Ectodermal cell (in vitro differentiated cells): ENCODE measurements at regions not wholly inside any gene's neighbourhood (a gene's known extent, or its start where the extent isn't known, plus 50 kb on each side); places are given as distances from the start of the nearest gene placed in this dataset.

ENCODE experiments used
- H3K27ac ChIP-seq: 2 replicates; pipeline ENCODE4 v1.7.0; 2013; ENCODE audit warnings: mild to moderate bottlenecking, low read depth, low read length; ENCODE audit not compliant: insufficient read depth, poor library complexity, severe bottlenecking
- H3K27me3 ChIP-seq: 2 replicates; pipeline ENCODE4 v1.7.0; 2013; ENCODE audit warnings: mild to moderate bottlenecking, low read length; ENCODE audit not compliant: insufficient read depth, control insufficient read depth, poor library complexity, severe bottlenecking
- H3K36me3 ChIP-seq: one replicate; pipeline ENCODE4 v1.7.0; 2013; ENCODE audit warnings: low read length; ENCODE audit not compliant: control insufficient read depth, insufficient read depth
- H3K4me1 ChIP-seq: one replicate; pipeline ENCODE4 v1.7.0; 2013; ENCODE audit warnings: low read length; ENCODE audit not compliant: control insufficient read depth, insufficient read depth
- H3K4me3 ChIP-seq: 2 replicates; pipeline ENCODE4 v1.7.0; 2013; ENCODE audit warnings: low read depth, low read length, control low read depth; ENCODE audit not compliant: insufficient read depth
- H3K9me3 ChIP-seq: 2 replicates; pipeline ENCODE4 v1.7.0; 2013; ENCODE audit warnings: mild to moderate bottlenecking, low read length, moderate library complexity; ENCODE audit not compliant: control insufficient read depth
- WGBS, 2 experiments: methylation state at CpG; one replicate each; pipeline ENCODE4 v1.1.7; 2013; ENCODE audit warnings: missing lambda C conversion rate in 2 of 2; 5-methylcytosine and 5-hydroxymethylcytosine counted together

GRCh38 chr5:1708592-1709141 lies 91.0 kb downstream of the MRPL36 start:
- Histone ChIP-seq H3K4me1 (peaks cover 10% of the 10 kb centered on the region), H3K27ac (no peak overlapping the region), H3K9me3 (no peaks in the 10 kb centered on the region), H3K36me3 (no peaks in the 10 kb centered on the region), H3K4me3 (no peak overlapping the region), H3K27me3 (no peaks in the 10 kb centered on the region)
- WGBS, 2 experiments: 69 to 72% methylated on average over 7 of the region's 7 CpGs

- Histone ChIP-seq H3K27ac (no peak overlapping the region), H3K4me3 (no peak overlapping the region), H3K27me3 (no peaks in the 10 kb centered on the region), H3K4me1 (peaks cover 10% of the 10 kb centered on the region), H3K9me3 (no peaks in the 10 kb centered on the region), H3K36me3 (no peaks in the 10 kb centered on the region)
- 89 to 94% methylated on average over 10 of the region's 10 CpGs for whole genome bisulfite sequencing, 2 experiments
Observed at GRCh38 chr5:1707467-1707866, 92.2 kb downstream of the MRPL36 start.

GRCh38 chr5:1706428-1706827 lies 93.2 kb downstream of the MRPL36 start:
- Histone ChIP-seq H3K4me1 (peaks cover 10% of the 10 kb centered on the region), H3K27ac (no peak overlapping the region), H3K36me3 (no peaks in the 10 kb centered on the region), H3K9me3 (no peaks in the 10 kb centered on the region), H3K4me3 (no peak overlapping the region), H3K27me3 (no peaks in the 10 kb centered on the region)
- WGBS, 2 experiments: 96 to 97% methylated on average over 11 of the region's 11 CpGs

DNA sequence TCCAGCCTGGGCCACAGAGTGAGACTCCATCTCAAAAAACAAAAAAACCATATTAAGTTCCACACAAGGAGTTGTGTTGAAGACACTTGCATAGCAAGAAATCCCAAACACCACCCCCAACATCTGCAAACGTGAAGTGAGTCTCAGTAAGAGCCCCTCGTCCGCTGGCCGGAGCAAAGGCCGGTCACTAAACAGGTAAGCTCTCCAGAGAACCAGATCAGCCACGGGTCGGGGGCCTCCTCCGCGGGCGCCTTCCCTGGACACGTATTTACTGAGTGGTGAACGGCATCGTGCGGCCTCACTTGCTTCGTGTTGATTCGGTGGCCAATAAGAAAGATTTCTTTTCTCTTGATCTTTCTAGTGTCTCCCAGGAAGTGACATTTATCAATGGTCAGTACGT lies 93.6 kb downstream of the MRPL36 start:
- 93 to 96% methylated on average over 16 of the region's 17 CpGs for WGBS, 2 experiments
- no peaks in the 10 kb centered on the region for H3K9me3 ChIP-seq
- no peaks in the 10 kb centered on the region for H3K27me3 ChIP-seq
- H3K4me3 ChIP-seq: no peak overlapping the region
- H3K36me3 ChIP-seq: no peaks in the 10 kb centered on the region
- peaks cover 10% of the 10 kb centered on the region for H3K4me1 ChIP-seq
- no peak overlapping the region for H3K27ac ChIP-seq

DNA sequence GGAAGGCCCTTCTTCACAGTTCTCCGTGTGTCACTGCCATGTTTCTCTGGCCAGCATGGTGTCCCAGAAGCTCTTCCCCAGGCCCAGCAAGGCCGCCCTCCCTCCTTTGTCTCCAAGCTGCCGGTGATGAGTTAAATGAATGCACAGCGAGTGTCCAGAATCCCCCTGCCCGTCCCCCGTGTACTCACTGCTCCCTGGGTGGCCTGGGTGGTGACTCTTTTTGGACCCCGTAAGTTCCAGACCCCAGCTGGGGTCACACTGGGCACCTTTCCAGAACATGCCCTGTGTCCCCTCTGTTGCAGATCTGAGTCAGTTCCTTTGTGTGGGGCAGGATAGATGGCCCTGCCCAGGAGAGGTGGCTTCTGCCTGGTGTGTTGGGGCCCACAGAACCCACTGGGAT lies 95.0 kb downstream of the MRPL36 start:
- Histone ChIP-seq H3K9me3 (no peaks in the 10 kb centered on the region), H3K4me3 (no peak overlapping the region), H3K4me1 (peaks cover 10% of the 10 kb centered on the region), H3K27me3 (no peaks in the 10 kb centered on the region), H3K36me3 (no peaks in the 10 kb centered on the region), H3K27ac (no peak overlapping the region)
- WGBS, 2 experiments: 85 to 91% methylated on average over 7 of the region's 7 CpGs

DNA sequence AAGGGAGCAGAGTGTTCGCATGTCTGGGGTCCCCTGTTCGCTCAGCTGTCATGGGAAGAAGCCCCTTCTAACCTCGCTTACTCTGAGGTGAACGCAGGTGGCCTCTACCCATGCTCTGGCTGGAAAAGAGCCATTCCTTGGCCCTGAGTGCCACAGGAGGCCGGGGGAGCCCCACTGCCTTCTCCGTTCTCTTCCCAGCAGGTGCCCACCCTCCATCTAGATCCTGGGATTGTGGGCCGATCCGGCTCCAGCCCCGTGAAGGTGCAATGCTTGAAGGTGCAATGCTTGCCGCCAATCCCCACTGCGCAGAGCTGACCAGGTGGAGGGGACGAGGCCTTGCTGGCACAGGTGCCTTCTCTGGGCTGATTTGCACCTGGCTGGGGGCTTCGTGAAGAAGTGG lies 95.4 kb downstream of the MRPL36 start:
- peaks cover 10% of the 10 kb centered on the region for H3K4me1 ChIP-seq
- H3K4me3 ChIP-seq: no peak overlapping the region
- H3K27ac ChIP-seq: no peak overlapping the region
- H3K36me3 ChIP-seq: no peaks in the 10 kb centered on the region
- no peaks in the 10 kb centered on the region for H3K9me3 ChIP-seq
- WGBS, 2 experiments: 95 to 96% methylated on average over 13 of the region's 13 CpGs
- H3K27me3 ChIP-seq: no peaks in the 10 kb centered on the region

DNA sequence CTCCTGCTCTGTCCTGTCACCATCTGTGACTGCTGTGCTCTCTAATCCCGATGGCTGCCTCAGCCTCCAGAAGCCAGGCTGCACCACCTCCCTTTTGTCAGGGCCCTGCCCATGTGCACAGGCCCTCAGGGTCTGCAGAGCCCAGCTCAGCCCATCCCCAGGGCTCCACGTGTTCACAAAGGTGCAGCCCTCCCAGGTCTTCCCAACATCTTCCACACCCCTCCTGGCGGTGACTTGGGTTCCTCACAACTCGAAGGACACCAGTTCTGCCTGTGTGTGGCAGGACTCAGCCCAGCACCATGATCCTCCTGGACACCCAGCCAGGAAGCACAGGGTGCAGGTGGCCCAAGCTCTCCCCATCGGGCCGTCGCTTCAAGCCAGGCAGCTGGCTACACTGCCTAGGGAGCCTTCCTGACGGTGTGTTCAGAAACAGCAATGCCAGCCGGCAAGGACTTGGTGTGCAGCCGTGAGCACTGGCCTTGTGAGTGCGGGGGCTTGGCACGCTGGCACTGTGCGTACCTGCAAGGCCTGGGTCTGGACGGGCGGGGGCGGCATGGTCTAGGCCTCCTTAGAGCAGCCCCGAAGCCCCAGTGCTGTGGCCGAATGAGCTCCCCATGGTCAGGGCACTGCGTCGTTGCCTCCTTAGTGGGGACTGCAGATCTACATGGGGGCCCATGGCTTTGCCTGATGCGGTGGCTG lies 96.1 kb downstream of the MRPL36 start:
- no peaks in the 10 kb centered on the region for H3K36me3 ChIP-seq
- H3K27me3 ChIP-seq: no peaks in the 10 kb centered on the region
- no peak overlapping the region for H3K4me3 ChIP-seq
- H3K9me3 ChIP-seq: no peaks in the 10 kb centered on the region
- H3K27ac ChIP-seq: no peak overlapping the region
- WGBS, 2 experiments: 92 to 94% methylated on average over 21 of the region's 21 CpGs
- H3K4me1 ChIP-seq: peaks cover 2% of the 10 kb centered on the region

DNA sequence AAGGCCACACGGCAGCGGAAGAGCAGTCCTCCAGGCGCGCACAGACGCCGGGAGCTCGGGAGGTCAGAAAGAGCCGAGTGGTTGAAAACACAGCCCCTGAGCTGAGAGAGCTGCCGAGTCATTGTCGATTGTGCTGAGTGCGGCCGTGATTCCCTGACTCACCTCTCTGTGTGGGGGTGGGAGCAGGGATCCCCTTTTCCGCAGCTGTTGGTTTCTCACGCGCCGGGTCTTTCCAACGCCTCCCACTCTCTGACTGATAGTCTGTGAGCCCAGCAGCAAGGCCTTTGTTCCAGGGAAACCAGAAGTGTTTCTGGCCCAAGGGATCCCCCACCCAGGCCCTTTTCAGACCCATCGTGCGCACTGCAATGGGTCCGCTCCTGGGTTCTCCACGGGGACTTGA lies 97.3 kb downstream of the MRPL36 start:
- Histone ChIP-seq H3K27me3 (no peaks in the 10 kb centered on the region), H3K4me1 (no peaks in the 10 kb centered on the region), H3K36me3 (no peaks in the 10 kb centered on the region), H3K9me3 (no peaks in the 10 kb centered on the region), H3K27ac (no peak overlapping the region), H3K4me3 (no peak overlapping the region)
- 86 to 87% methylated on average over 21 of the region's 21 CpGs for WGBS, 2 experiments

GRCh38 chr5:1701884-1702283 lies 97.8 kb downstream of the MRPL36 start:
- H3K27me3 ChIP-seq: no peaks in the 10 kb centered on the region
- 95% methylated on average over 22 of the region's 22 CpGs for WGBS, 2 experiments

DNA sequence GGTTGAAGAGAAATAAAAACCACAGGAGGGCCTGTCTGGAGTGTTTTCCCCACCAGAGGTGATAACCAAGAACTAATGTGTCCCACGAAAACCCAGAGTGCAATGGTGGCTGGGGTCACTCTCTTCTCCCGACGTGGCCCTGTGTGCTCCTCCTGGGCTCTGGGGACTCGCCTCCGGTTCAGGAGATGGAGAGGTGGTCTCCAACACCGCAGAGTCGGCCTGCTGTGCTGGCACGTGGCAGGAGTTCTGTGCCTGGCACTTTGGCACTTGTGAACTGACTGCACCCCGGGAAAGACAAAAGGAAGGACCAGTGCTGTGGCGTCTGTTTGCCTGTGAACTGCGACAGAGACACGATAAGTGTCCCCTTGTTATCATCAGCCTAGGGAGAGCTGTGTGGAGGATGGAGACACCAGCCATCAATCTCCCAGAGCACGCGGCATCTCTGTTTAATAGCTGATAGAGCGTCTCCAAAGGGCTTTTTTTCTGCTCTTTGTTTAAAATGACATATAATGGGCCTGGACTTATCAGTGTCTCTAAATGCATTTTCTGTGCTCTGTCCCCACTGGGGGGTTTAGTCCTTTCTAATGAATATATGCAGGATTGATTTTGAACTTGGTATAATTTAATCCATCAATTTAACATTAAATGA lies 98.3 kb downstream of the MRPL36 start:
- H3K4me3 ChIP-seq: no peak overlapping the region
- 93 to 95% methylated on average over 15 of the region's 15 CpGs for WGBS, 2 experiments
- H3K9me3 ChIP-seq: no peaks in the 10 kb centered on the region
- H3K4me1 ChIP-seq: no peaks in the 10 kb centered on the region
- H3K27me3 ChIP-seq: no peaks in the 10 kb centered on the region
- H3K36me3 ChIP-seq: no peaks in the 10 kb centered on the region
- H3K27ac ChIP-seq: no peak overlapping the region

More at GRCh38 chr5:1701884-1702283, 97.8 kb downstream of the MRPL36 start:
- H3K4me3 ChIP-seq: no peak overlapping the region
- no peaks in the 10 kb centered on the region for H3K9me3 ChIP-seq
- no peaks in the 10 kb centered on the region for H3K36me3 ChIP-seq
- H3K4me1 ChIP-seq: no peaks in the 10 kb centered on the region
- no peak overlapping the region for H3K27ac ChIP-seq
